Hematopoietic multipotent progenitor cell (in vitro differentiated cells): ENCODE measurements at regions not wholly inside any gene's neighbourhood (a gene's known extent, or its start where the extent isn't known, plus 50 kb on each side); places are given as distances from the start of the nearest gene placed in this dataset.
A peak's percentile ranks its signal among the peaks of the same experiment; 100 is the strongest.
"Not testable (repeated sequence)": the region's sequence is repeated elsewhere in the genome, so short reads cannot be mapped to it uniquely, and the experiment has no call there.

ENCODE experiments used
- DNase-seq, 3 donors: peaks; one replicate each; pipeline ENCODE4 v3.0.0-alpha.2; 2011 to 2015; ENCODE audit warnings: low read depth in 2 of 3, low spot score in 2 of 3

- DNase-seq, result not testable (repeated sequence)
These were observed 218.3 kb downstream of the SYK start for GRCh38 chr9:91019871-91020270.

GRCh38 chr9:91021656-91022055, 220.0 kb downstream of the SYK start:
- DNase-seq, result not testable (repeated sequence)

GRCh38 chr9:91023741-91024140, 222.1 kb downstream of the SYK start:
- no peak for DNase-seq

- DNase-seq, result no peak
These were observed 223.2 kb downstream of the SYK start for GRCh38 chr9:91024841-91025240.

GRCh38 chr9:91025856-91026255, 224.2 kb downstream of the SYK start:
- DNase-seq, result no peak

GRCh38 chr9:91026266-91026665, 224.6 kb downstream of the SYK start:
- no peak for DNase-seq

- DNase-seq, result no peak
These were observed 225.4 kb downstream of the SYK start for GRCh38 chr9:91027005-91027404.

- DNase-seq, result no peak
These were observed 226.7 kb downstream of the SYK start for GRCh38 chr9:91028166-91028827.

GRCh38 chr9:91029650-91030361, 228.2 kb downstream of the SYK start:
- DNase-seq, result no peak

- no peak for DNase-seq
These were observed 230.5 kb downstream of the SYK start for GRCh38 chr9:91032121-91032531.

GRCh38 chr9:91033270-91033669, 231.7 kb downstream of the SYK start:
- DNase-seq, result no peak

- peak; percentile 13 to 42 (median 20) for DNase-seq
These were observed 232.2 kb downstream of the SYK start for GRCh38 chr9:91033797-91034196.

GRCh38 chr9:91034521-91034920, 232.9 kb downstream of the SYK start:
- no peak for DNase-seq

- no peak for DNase-seq
These were observed 233.6 kb downstream of the SYK start for GRCh38 chr9:91034976-91035824.

- DNase-seq, result no peak
These were observed 234.2 kb downstream of the SYK start for GRCh38 chr9:91035825-91036208.

GRCh38 chr9:91036356-91036755, 234.7 kb downstream of the SYK start:
- no peak for DNase-seq

GRCh38 chr9:91036826-91037510, 235.3 kb downstream of the SYK start:
- DNase-seq, result peak in 2 of 3 donors; percentile 89 to 96

- no peak for DNase-seq
These were observed 236.2 kb downstream of the SYK start for GRCh38 chr9:91037511-91038482.

GRCh38 chr9:91038483-91039124, 237.0 kb downstream of the SYK start:
- no peak for DNase-seq
